ENCODE measurements at regions not wholly inside any gene's neighbourhood (a gene's known extent, or its start where the extent isn't known, plus 50 kb on each side); places are given as distances from the start of the nearest gene placed in this dataset.
"Not testable (repeated sequence)": the region's sequence is repeated elsewhere in the genome, so short reads cannot be mapped to it uniquely, and the experiment has no call there.

DNA sequence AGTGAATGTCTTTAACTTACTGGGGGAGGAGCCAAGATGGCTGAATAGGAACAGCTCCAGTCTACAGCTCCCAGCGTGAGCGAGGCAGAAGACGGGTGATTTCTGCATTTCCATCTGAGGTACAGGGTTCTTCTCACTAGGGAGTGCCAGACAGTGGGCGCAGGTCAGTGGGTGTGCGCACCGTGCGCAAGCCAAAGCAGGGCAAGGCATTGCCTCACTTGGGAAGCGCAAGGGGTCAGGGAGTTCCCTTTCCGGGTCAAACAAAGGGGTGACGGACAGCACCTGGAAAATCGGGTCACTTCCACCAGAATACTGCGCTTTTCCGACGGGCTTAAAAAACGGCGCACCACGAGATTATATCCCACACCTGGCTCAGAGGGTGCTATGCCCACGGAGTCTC is 187.3 kb downstream of the CHIC2 start:
- DNase-seq (ENCODE audit: low read depth in 2 of 2) = not testable (repeated sequence)

DNA sequence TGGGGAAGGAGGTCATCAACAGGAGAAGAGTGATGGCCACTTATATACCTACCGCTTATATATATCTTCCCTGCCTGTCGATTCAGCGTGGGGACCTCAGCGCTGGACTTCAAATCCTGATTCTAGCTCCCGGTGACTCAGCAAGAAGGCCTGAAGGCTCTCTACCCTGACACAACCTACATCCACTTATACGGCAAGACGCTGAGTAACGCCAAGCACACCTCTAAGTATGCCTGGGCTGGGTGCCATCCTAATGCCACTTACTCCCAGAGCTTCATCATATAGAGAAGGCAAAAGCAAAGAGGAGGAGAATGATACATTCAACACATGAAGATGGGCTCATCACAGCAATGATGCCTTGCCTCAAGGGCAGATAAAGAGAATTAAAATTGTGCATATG is 198.3 kb downstream of the CHIC2 start:
- no peak for DNase-seq (ENCODE audit: low read depth in 2 of 2)

DNA sequence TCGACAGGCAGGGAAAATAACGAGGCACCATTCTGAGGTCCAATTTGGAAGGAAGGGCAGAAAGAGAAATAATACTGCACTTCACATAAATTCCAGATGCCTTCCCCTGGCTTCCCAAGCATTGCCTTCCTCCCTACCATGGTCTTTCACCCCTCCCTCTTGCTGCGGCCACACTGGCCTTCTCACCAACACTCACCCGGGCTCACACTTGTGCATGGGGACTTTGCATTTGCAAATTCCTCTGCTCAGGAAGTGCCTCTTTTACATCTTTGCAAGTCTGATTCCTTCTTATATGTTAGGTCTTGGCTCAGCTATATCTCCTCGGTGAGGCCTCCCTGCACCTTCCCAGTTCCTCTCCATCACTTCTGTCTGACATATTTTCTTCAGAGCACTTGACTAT is 199.4 kb downstream of the CHIC2 start:
- DNase-seq (ENCODE audit: low read depth in 2 of 2) = no peak

DNA sequence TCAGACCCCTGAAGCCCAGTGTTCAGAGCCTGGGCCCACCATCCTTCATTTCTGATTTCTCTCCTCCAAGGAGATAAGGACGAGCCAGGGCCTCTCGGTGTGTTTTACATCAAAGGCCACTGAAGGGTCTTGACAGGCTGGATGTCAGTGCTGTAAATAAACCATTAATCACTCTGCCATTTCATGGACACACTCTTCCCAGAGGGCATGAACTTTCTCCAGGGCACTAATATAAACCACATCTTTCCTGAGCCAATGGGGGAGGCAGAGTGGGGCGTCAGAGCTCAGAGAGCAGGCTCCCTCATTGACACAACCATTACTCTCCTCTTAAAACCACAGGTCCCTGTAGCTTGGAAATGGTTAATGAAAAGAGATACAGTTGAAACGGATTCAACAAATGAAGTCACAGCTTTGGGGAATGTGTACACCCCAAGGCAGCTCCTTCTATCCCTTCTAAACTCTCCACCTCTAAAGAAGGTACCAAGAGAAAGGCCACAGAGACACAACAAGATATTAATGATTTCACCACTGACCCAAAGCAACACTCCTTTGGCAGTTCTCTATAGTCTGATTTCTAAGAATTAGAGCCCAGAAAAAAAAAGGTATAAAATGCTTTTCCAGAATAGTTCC is 200.6 kb downstream of the CHIC2 start:
- DNase-seq (ENCODE audit: low read depth in 2 of 2) = no peak

DNA sequence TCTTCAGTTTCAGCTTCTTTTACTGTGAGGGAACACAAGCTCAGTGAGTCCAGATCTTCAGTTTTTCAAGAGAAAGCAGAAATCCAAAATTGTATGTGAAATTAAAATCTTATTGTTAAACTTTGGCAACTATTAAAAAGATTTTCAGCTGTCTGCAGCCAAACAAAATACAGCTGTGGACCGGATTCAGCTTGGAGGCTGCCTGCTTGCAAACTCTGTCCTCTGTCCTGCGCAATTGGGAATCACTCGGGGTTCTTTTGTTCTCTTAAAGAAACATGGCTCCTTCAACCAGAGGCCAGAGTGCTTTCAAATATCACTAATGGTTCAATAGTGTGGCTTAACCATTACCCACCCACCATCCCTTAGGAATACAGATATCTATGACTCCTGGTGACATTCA is 201.2 kb downstream of the CHIC2 start:
- DNase-seq (ENCODE audit: low read depth in 2 of 2) = no peak

DNA sequence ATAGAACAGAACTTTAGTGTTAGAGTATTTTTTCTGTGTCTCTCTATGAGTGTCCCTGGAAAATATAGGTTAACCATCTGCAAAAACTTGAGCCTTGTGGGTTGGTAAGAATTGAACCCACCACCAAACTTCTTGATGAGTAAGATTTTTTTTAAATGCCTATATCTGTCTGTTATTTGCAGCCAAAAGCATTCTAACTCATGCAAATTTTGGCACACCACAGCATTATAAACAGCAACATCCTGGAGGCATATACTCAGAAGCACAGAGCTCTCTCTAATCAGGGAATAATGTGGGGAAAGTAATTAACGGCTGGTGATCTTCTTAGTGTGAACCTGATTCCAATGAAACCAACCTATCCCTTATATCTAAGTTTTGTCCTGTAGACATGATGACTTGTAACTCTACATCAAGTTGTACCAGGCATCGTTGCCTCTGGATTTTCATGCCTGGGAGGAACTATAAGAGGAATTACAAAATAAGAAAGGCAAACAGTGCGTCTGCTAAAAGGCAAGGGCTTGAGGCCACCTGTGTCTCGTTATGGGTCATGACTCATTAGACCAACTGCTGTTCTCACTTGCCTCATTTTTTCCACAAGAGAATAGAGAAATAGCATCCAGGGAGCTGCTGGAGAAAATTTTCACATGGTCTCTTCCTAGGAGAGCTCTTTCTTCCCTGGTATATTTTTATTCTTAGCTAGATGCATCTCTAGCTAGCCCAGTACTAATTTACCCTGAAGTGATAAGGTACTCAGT is 202.4 kb downstream of the CHIC2 start:
- DNase-seq (ENCODE audit: low read depth in 2 of 2) = no peak

DNA sequence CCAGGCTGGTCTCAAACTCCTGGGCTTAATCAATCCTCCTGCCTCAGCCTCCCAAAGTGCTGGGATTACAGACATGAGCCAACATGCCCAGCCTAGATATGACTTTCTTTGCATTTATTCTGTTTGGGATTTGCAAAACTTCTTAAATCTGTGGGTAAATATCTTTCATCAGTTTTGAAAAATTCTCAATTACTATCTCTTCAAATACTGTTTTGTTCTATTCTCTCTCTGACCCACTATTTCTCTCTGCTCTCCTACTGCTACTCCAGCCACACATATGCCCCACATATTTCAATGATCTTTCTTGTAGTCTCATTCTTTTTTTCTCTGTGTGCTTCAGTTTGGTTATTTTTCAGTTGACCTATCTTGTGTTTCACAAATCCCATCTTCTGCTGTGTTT is 205.1 kb downstream of the CHIC2 start:
- DNase-seq (ENCODE audit: low read depth in 2 of 2) = no peak

DNA sequence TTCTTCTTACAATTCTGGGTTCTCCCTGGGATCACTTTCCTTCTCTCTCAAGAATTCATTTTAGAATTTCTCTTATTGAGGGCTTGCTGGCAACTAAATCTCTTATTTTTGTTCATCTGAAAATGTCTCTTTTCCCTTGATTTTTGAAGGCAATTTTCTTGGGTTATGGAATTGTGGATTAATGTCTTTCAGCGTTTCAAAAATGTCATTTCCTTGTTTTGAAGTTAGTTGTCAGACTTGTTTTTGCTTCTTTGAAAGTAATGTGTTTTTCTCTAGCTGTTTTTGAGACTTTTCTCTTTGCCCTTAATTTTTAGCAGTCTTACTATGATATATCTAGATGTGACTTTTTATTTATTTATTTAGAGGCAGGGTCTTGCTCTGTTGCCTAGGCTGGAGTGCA is 205.7 kb downstream of the CHIC2 start:
- no peak for DNase-seq (ENCODE audit: low read depth in 2 of 2)

DNA sequence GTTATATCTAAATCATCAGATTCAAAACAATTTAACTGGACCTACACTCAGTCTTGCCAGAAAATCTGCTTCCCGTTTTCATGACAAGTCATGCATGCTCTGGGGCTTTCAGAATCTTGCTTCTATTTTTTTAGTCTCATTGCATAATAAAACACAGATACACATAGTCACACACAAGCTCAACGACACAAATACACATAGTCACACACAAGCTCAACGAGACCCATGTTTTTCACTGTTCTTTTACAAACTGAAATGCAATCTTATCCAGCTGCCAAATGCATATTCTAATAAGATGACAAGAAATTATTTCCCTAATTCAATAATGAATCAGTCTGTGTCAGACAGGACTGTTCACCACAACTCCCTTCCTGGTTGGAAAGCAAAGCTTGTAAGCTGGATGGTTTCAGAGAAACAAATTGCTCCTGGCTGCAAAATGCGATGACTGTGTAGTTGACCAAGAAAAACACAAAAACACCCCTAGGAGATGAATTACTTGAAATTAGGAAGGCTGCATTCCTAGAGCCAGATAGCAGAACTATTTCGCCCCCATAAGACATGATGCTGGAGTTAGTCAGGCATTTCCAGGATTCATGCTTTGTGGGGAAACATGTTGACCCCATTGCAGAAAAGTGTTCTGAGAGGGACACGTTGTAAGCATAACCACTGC is 208.7 kb downstream of the CHIC2 start:
- no peak for DNase-seq (ENCODE audit: low read depth in 2 of 2)

DNA sequence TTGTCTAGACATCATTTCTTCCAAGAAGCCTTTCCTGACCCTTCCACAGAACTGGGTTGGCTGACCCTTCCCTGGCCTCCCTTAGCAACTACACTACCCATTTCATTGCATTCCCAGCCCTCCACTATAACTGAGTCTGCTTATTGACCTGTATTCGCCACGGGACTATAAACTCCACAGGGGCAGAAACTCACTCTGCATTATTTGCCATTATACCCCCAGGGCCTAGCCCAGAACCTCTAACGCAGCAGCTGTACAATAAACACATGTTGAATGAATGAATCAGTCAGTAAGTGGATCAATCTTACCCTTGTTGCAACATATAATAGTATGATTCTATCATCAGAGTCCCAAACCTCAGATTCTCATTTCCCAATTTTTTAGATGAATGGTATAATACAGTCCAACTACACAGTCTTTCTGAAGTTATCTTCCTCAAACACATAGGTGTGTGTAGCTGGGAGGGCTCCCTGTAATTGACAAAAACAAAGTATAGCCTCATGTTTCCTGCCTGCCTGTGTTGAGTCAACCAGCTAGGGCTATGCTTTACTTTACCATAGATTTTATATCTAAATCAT is 209.3 kb downstream of the CHIC2 start:
- DNase-seq (ENCODE audit: low read depth in 2 of 2) = no peak

DNA sequence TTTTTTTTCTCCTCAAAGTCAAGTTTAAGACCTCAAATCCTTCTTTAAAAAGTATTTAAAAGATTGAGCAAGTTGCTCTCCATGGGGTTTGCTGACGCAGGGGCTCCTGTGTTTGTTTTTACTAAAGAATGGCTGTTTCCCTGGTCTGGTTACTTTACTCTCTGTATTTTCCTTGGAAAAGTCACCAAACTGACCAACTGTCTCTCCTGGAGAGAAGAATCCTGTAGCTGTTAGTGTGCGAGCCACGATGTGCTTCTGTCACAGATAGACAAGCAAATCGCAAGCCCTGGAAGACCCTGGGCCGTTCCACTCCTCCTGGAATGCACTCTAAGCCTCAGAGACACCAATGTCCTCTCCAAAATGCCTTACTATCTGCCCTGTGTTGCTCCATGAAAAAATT is 212.1 kb downstream of the CHIC2 start:
- DNase-seq (ENCODE audit: low read depth in 2 of 2) = no peak

DNA sequence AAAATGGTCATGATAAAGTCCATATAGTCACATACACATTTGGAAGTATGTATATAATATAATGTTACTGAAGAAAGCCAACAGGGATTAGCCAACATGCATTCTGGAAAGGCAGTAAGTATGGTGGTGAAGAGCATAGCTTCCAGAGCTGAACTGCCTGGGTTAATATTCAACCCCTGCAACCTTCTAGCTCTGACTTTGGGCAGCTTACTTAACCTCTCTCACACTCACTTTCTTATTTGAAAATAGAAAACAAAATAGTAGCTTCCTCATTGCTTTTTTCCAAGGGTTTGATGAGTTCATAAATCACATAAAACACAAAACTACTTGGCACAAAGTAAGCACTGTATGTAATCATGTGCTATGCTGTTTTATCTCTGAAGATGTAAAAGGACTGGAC is 216.4 kb downstream of the CHIC2 start:
- no peak for DNase-seq (ENCODE audit: low read depth in 2 of 2)

DNA sequence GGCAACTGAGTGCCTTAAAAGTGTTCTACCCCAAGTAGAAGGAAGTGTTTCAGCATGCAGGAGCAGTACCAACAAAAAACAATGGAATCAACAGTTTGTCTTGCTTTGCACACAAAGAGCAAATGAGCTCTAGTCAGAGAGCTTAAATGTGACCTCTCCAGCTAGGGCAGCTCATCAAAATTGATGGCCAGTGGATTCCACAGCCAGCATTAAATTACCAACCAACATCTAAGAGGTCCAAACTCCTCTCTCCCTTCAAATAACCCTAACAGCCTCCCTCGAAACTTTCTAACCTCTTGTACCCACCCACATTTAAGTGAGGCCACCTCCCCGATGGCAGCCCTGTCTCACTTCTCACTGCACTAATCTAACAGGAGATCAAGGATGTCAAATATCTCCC is 219.9 kb downstream of the CHIC2 start:
- DNase-seq (ENCODE audit: low read depth in 2 of 2) = no peak

DNA sequence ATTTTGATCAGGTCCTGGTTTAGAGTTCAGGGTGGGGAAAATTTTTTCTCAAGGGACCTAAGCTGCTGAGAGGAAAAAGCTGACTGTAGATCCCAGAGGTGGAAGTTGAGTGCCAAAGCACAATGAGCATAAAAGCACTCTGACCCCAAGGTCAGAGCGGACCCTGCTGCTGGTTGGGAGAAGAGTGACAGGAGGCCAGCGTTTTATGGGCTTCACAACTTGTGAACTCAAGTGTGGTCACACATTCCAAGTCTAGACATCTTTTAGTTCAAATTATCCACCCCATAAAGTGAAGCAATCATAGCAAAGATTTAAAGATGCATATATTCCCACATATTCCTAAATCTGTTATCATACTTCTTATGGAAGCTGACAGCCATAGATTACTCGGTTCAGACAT is 220.3 kb downstream of the CHIC2 start:
- no peak for DNase-seq (ENCODE audit: low read depth in 2 of 2)

DNA sequence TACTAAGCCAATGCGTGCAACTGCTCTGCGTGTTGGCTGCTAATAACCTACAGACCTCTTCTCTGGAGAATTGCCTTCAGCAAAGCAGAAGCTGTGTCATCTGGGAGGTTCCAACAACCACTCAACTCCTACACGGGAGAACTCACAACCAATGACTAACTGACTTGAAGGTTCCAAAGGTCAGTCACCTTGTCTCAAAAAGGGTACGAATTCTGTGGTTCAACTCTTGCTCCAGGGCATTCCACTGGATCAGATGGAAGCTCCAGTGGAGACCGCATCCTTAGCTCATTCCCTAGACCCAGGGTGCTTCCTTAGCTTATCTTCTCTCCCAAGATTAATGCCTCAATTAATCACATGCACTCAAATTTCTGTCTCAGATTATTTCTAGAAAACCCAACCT is 222.7 kb downstream of the CHIC2 start:
- DNase-seq (ENCODE audit: low read depth in 2 of 2) = no peak

DNA sequence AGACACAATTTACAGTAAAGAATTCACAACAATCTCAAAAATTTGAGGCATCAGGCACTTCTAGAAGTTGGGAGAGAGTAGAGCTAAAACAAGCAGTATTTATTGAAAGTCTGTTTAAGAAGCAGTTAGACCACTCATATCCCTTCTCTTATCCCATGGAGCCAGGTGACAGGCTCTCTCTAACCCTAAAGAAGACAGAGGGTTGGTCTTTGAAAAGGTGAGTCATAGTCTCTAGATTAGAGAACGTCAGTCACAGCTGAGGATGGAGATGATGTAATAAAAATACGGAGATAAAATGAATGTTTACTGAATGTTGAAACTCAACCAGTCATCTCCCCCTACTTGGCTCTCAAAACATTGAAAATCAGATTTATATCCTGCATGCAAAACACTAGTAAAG is 223.8 kb downstream of the CHIC2 start:
- DNase-seq (ENCODE audit: low read depth in 2 of 2) = no peak

DNA sequence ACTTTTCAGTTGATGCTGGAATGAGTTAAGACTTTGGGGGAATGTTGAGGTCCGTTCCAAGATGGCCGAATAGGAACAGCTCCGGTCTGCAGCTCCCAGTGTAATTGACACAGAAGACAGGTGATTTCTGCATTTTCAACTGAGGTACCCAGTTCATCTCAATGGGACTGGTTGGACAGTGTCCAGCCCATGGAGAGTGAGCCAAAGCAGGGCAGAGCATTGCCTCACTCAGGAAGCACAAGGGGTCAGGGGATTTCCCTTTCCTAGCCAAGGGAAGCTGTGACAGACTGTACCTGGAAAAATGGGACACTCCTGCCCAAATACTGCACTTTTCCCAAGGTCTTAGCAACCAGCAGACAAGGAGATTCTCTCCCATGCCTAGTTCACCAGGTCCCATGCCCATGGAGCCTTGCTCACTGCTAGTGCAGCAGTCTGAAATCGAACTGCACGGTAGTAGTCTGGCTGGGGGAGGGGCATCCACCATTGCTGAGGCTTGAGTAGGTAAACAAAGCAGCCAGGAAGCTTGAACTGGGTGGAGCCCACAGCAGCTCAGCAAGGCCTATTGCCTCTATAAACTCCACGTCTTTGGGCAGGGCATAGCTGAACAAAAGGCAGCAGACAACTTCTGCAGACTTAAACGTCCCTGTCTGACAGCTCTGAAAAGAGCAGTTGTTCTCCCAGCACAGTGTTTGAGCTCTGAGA is 231.0 kb downstream of the CHIC2 start:
- not testable (repeated sequence) for DNase-seq (ENCODE audit: low read depth in 2 of 2)

DNA sequence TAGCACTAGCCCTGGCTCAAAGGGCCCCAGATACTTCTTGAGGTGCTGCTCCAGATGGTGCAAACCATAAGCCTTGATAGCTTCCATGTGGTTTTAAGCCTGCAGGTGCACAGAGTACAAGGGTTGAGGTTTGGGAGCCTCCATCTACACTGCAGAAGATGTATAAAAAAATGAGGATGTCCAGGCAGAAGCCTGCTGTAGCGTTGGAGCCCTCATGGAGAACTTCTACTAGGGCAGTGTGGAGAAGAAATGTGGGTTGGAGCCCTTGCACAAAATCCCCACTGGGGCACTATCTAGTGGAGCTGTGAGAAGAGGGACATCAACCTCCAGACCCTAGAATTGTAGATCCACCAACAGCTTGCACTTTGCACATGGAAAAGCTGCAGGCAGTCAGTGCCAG is 231.9 kb downstream of the CHIC2 start:
- no peak for DNase-seq (ENCODE audit: low read depth in 2 of 2)

DNA sequence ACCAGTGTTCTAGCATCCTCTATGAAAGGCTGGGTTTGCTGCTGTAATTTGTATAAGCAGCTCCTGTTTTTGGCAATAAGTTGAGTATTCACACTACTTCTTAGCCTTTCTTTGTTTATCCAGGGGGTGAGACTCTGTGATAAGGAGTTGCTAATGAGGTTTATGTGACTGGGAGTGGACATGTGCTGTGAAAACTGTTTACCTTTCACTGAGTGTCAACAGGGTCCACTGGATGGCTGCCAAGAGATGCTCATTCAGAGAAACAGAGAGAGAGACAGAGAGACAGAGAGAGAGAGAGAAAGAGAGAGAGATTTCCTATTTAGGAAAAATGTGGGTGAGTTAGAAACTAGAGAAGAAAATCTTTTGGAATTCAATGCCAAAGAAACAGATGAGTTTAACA is 233.9 kb downstream of the CHIC2 start:
- no peak for DNase-seq (ENCODE audit: low read depth in 2 of 2)

DNA sequence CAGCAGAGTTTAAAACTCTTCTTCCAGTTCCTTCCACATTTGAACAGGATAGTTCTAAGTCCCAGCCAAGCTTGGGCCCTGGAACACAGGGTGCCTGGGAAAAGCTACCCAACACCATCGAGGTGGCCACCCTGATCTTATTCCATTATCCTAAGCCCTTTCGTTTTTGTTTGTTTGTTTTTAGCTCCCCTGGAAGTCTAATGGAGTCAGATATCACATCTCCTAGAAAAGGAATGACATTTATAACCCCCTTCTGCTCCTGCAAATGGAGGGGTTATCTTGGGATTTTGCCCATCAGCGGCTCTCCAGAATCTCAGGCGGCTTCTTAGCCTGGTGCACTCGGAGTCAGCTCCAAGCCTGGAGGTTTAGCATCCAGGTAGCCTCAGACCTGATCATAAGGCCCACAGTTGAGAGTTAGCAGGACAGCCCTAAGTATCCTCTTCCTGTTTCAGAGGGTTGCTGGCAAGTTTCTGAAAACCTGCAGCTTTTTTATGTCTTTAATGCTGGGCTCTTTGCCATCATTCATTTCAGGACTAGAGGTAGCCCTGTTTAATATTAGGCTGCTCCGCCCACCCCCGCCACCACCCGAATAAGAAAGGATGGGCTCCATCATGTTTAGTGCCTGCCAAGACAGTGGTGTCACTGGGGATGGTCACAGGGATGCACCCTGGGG is 230.0 kb upstream of the LNX1 start:
- DNase-seq (ENCODE audit: low read depth in 2 of 2) = no peak

DNA sequence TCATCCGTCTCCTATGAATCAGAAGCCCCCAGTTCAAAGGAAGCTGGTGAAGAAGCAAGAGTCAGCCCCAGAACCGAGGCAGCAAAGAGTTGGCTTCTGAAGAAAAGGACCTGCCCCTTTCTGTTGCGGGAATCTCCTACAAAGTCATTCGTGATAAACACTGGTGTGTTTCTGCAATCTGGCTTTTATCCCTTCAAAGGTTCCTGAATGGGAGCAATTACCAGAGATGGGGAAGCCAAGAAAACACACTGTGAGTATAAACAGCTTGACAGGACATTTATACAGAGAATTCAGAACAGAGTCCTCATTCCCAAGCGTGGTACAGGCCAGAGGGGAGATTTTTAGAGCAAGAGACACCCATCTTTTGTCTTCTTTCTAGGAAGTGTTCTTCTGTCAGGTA is 226.8 kb upstream of the LNX1 start:
- DNase-seq (ENCODE audit: low read depth in 2 of 2) = no peak

DNA sequence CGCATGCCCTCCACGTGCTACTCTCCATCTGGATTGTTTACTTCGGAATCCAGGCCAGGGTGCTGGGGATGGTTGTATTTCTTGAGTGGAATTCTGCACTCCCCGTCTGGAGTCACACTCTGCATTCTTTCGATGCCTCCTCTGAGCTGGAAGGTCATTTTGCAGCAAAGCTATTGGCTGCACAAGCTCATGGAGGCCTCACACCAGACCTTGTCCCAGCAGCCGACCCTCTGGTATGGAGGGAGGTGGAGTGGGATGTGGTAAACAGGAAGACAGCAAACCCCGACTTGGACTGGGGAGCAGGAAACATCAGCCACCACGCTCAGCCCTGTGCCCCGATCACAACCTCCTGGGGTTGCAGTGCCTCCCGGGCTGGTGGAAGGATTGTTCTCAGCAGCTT is 225.3 kb upstream of the LNX1 start:
- no peak for DNase-seq (ENCODE audit: low read depth in 2 of 2)
